ENCODE measurements at regions not wholly inside any gene's neighbourhood (a gene's known extent, or its start where the extent isn't known, plus 50 kb on each side); places are given as distances from the start of the nearest gene placed in this dataset.

DNA sequence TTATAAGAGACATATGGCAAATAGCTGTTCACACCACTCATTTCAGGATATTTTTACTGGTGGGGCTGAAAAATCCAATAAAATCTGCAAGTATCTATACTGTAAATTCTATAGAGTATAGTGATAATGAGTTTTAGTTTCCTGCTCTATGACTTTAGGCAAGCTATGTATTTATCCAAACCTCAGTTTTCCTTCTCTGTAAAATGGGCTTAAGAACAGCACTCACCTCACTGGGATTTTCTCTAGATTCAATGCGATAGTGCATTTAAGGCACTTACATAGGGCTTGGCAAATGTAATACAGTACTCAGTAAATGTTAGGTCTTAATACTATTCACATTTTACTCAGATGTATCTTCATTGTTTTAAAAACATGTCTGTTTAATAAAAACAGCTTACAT lies 168.7 kb downstream of the ATG4C start:
- TF ChIP-seq, protein P1, sequence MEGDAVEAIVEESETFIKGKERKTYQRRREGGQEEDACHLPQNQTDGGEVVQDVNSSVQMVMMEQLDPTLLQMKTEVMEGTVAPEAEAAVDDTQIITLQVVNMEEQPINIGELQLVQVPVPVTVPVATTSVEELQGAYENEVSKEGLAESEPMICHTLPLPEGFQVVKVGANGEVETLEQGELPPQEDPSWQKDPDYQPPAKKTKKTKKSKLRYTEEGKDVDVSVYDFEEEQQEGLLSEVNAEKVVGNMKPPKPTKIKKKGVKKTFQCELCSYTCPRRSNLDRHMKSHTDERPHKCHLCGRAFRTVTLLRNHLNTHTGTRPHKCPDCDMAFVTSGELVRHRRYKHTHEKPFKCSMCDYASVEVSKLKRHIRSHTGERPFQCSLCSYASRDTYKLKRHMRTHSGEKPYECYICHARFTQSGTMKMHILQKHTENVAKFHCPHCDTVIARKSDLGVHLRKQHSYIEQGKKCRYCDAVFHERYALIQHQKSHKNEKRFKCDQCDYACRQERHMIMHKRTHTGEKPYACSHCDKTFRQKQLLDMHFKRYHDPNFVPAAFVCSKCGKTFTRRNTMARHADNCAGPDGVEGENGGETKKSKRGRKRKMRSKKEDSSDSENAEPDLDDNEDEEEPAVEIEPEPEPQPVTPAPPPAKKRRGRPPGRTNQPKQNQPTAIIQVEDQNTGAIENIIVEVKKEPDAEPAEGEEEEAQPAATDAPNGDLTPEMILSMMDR (IDR thresholded peaks at IDR 0.05), result no peak
- TF ChIP-seq POLR2A (IDR thresholded peaks at IDR 0.05) (no peak), POLR2AphosphoS5 (IDR thresholded peaks at IDR 0.05) (no peak)

Data from transverse colon (tissue), 4 donors.